HG03097 (cell line): ENCODE measurements at regions not wholly inside any gene's neighbourhood (a gene's known extent, or its start where the extent isn't known, plus 50 kb on each side); places are given as distances from the start of the nearest gene placed in this dataset.
"Not testable (repeated sequence)": the region's sequence is repeated elsewhere in the genome, so short reads cannot be mapped to it uniquely, and the experiment has no call there.

Source experiments
- ATAC-seq: cut with Tn5 transposase; IDR thresholded peaks from one replicate; pipeline ENCODE4 v1.9.1; 2021; ENCODE audit not compliant: unreplicated experiment, low FRiP score

DNA sequence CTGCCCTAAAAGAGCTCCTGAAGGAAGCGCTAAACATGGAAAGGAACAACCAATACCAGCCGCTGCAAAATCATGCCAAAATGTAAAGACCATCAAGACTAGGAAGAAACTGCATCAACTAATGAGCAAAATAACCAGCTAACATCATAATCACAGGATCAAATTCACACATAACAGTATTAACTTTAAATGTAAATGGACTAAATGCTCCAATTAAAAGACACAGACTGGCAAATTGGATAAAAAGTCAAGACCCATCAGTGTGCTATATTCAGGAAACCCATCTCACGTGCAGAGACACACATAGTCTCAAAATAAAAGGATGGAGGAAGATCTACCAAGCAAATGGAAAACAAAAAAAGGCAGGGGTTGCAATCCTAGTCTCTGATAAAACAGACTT, 88.8 kb upstream of the CAV2 start:
- not testable (repeated sequence) for ATAC-seq

DNA sequence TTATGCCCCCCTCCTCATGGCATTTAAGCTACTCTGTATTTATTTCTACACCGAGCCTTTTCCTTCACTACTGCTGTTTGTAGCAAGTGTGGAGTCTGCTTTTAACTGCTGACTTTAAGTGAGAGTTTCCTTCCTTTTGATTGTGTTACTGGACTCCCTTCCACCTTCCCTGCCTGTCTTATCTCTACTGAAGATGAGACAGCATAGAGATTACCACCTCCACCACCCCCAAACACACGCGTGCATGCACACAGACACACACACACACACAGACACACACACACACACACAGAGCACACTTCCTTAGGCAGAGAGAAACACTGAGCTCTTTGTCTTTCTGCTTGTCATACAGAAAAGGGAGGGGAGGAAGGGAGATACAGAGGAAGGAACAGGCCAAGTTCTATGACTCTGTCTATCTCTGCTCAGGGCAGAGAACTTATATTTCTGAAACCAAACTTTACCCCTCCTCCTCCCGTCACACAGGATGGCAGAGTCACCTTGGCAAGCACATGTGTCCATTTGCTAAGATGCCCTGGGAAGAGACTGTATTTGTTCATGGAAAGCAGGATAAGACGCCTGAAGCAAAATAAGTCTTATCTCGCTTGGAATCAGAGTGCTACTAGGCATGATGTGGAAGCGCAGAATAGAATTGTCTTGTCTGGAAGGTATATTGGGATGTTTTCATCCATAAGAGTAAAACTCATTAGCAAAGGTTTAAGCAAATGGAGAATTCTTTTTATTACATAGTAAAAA, 81.8 kb upstream of the CAV2 start:
- ATAC-seq, result no peak

DNA sequence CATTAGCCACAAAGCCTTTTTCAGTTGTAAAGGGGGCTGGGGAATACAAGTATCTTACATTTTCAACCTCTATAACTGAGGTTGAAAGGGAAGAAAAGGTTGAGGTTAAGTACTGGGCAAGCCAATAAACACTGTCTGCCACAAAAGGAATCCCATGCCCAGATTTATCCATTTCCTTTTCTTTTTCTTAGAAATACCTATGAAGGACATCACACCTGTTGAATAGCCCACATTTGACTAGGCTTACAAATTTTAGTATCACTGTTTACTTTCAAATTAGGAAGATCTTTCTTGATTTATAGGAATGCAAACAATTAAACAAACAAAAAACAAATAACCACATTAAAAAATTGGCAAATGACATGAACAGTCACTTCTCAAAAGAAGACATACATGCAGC, 81.0 kb upstream of the CAV2 start:
- no peak for ATAC-seq

- ATAC-seq, result no peak
Observed at GRCh38 chr7:116420003-116420402, 79.5 kb upstream of the CAV2 start.

DNA sequence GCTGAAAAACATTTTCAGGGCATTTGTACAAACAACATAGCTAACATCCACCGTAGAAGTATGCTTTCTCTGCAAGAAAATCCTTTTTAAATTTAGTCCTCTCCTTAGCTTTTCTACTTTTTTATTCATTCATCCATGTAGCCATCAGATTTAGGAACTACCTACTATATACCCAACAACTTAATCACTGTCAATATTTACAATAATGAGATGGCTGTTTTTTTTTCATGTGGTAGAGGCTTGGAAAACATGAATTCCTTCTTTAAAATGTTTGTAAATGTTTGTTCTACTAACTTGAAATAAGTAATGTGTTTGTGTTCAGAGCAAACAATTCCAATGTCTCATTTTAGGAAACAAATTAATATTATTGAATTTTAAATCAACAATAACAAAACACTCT, 78.2 kb upstream of the CAV2 start:
- ATAC-seq, result no peak

DNA sequence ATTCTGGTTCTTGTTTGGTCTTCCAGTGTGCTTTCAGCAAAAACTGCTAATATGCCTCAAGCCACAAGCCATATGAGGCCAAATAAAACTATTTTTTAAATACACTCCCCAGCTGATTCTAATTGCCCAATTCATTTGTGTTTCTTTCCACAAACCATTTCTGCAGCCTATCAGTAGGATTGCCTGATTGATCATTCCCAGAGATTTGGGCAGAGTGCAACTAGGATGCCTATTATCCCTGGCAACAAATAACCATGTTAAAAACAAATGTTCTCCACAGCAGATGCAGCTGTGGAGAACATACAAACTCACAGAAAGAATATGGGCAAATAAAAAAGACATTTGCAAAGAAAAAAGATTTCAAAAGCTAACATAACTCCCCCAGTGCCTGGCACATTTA, 76.9 kb upstream of the CAV2 start:
- ATAC-seq, result no peak

GRCh38 chr7:116423499-116423898, 76.0 kb upstream of the CAV2 start:
- ATAC-seq, result no peak

DNA sequence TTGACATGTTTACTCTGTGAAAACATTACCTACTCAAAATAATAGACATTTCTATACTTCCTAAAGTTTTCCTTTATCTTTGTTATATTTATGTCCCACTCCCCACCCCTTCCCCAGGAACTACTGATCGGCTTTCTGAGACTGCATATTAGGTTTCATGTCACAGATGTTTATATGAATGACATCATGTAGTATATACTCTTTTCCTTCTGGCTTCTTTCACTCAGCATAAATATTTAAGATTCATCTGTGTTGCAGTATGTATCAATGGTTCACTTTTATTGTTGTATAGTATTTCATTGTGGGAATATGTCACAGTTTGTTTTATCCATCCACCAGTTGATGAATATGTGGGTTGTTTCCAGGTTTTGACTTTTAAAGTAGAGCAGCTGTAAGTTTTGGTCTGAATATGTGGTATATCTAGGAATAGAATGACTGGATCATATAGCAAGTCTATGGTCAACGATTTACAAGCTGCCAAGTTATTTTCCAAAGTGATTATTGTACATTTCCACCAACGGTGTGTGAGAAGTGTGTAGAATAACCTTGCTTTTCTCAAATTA, 73.8 kb upstream of the CAV2 start:
- ATAC-seq, result no peak

- ATAC-seq, result no peak
Observed at GRCh38 chr7:116426428-116427156, 72.9 kb upstream of the CAV2 start.

- no peak for ATAC-seq
Observed at GRCh38 chr7:116429986-116430619, 69.4 kb upstream of the CAV2 start.

DNA sequence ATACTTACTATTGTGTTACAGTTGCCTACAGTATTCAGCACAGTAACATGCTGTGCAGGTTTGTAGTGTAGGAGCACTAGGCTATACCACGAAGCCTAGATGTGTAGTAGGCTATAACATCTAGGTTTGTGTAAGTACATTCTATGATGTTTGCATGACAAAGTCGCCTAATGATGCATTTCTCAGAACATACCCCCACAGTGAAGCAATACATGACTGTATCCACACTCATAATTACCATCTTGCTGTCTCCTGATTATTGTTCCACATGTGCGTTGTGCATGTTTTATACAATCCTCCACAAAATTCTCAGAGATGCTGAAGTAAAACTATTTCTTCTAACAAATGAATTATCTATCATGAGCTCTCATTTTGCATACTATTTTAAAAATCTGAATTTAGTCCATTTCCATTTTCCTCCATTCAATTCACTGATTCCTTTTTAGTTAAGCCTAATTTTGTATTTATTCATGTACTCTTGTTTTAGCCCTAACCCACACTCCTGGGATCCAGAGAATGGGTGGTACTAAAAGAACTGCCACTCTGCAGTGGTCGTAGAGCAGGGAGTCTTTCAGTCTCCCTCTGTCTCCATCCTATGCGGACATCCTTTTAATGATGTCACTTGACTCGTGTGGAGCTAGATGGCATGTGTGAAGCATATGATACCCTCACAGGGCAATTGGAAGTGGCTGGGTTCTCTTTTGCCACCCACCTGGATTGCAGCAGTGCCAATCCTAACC, 67.6 kb upstream of the CAV2 start:
- no peak for ATAC-seq

- ATAC-seq, result no peak
Observed at GRCh38 chr7:116432527-116432916, 67.0 kb upstream of the CAV2 start.

DNA sequence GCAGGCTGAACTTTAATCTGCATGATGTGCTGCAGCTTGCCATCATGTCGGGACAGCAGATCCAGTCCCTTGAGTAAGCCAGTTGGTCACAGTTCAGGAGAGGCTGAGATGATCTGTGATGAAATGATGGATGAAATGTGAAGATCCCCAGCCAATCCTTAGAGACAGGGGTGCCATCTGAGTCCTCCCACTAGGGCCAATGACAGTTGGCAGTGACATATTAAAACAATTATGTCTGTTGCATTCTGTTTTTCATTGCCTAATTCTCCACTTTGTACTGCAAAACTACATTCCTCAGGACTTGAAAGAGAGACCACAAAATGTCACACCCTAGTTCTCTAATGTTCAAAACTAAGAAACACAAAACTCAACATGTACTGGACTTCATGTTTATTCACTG, 66.3 kb upstream of the CAV2 start:
- ATAC-seq, result no peak

DNA sequence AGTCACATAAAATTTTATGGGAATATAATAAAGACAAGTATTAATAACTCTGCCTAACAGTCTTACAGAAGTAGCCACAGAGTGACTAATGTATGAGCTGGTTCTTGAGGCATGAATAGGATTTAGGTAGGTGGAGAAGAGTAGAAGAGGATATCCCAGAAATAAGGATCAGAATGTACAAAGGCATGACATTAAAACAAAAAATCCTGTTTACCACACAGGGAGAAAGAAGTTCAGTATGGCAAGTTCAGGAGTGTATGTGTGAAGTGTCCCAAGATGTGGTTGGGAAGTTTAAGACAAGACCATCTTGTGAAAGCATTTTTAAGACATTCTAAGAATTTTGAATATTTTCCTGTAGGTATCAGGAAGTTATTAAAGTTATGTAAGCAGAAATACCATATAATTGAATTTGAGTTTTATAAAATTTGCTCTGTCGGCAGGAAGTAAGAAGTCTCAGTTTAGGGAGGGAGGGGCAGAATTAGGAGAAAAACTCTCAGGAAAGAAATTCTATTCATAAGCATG, 64.7 kb upstream of the CAV2 start:
- no peak for ATAC-seq

- ATAC-seq, result no peak
Observed at GRCh38 chr7:116436305-116436826, 63.2 kb upstream of the CAV2 start.

DNA sequence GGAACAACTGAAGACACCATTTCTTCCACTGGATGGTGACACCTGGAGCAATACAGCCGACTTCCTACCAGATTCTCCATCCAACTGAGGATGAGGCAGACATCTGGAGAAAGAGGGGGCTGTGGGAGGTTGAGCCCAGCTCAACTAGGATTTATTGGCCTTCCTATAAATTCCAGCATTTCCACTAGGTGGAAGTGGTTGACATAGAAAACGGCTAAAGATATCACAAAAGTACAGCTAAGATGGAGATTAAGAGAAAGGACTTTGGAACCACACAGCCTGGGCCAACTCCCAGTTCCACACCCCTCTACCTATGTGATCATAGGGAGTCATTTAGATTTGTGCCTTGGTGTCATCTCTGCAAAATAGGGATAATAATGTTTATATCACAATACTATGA, 61.3 kb upstream of the CAV2 start:
- no peak for ATAC-seq

DNA sequence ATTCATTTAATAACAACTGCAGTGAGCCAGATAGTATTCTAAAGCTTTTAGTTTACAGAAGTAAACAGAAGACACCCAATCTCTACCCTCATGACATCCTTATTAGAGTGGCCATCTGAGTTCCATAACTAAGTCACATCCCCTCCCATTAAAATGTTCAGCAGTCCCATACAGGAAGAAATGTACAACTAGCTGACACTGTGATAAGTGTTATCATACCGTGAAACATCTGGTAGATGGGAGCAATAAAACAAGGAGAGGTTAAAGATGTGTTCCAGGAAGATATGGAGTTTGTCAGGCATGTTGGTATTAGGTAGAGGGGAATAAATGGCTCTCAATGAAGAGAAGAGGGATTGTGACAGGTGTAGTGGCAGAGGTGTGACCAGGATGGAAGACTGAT, 60.5 kb upstream of the CAV2 start:
- no peak for ATAC-seq

DNA sequence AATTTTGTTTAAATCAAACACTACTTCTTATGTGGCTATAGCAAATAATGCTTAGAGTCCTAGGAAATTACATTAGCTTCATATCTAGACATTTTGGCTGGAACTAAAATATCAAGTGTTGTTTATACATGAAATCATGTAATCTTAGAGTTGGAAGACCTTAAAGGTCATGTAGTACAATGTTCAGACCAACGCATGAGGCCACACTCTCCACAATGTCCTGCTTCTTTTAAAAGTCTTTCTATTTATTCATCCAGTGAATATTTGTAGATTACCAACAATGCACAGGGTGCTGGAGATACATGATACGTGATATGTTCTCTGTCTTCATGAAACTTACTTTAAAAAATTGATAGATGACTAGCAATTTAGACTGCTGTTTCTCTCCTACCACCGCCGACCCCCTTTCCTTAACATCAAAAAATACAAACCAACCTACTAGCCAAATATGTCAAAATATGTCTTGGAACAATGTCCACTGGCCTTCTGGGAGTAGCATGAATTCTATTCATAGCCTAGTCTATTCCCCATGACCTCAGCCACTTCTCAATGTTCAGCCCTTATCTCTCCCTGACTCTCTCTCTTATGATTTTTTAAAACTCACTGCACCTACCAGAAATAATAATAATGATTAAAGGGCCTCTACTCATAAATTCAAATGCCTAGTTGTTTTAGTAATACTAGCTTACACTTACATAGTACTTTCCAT, 59.5 kb upstream of the CAV2 start:
- no peak for ATAC-seq

DNA sequence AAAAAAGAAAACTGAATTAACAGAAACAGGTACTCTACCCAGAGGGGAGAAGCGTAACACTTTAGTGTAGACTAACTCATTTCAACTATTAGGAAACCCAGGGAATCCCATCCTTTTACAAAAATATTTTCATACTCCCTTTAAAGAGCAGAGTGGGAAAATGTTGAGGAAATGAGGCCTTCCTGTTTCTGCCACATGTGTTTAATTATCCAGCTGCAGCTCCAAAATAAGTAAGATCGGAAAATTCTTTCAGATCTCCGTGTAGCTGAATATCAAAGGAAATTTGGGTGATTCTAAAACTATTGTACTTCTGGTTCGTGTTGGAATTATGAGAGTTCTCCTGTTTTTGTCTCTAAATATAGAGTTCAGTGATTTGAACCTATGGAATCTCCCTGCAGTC, 58.0 kb upstream of the CAV2 start:
- no peak for ATAC-seq

DNA sequence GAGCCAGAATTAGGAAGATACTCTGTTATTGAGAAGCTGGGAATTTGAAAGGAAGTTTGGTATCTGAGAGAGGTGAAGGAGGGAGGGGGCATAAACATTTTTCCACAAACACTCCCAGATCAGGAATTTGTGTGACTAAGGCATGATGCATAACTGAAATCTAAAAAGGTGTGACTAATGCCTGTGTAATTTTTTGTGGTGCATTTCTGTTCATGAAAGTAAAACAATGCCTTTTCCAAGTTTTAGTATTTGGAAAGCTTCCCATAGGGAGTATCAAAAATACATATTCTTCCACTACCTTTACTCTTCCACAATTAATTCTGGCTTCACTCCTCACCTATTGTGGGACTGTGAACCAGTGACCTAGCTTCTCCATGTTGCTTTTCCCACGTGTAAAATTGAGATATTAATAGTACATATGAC, 56.4 kb upstream of the CAV2 start:
- no peak for ATAC-seq
